AG04450 (cell line): ENCODE measurements at regions not wholly inside any gene's neighbourhood (a gene's known extent, or its start where the extent isn't known, plus 50 kb on each side); places are given as distances from the start of the nearest gene placed in this dataset.

Experiments
- CTCF ChIA-PET: fragments of 300-600, 350-600 bp; formaldehyde crosslinking; extraction: SDS; loops from one replicate; lab custom pipeline; 2022; ENCODE audit warnings: antibody characterized with exemption, inconsistent platforms; lab: Charles Lee
- POLR2A ChIA-PET: fragments of 350-600 bp; formaldehyde crosslinking; extraction: SDS; loops from one replicate; lab custom pipeline; 2021; ENCODE audit warnings: antibody characterized with exemption, inconsistent platforms; lab: Yijun Ruan, JAX
- DNase-seq: peaks from one replicate; pipeline ENCODE4 v3.0.0-alpha.2; 2011; ENCODE audit warnings: low read depth, low spot score
- H3K27ac ChIP-seq: one replicate; pipeline ENCODE4 v1.5.1; 2012; ENCODE audit warnings: low read depth, low read length, control low read depth
- H3K27me3 ChIP-seq: one replicate; pipeline ENCODE4 v1.6.0; 2012; ENCODE audit warnings: low read length; ENCODE audit not compliant: control insufficient read depth, insufficient read depth
- H3K4me3 ChIP-seq: 2 replicates; pipeline ENCODE4 v1.5.1; 2011; ENCODE audit warnings: mild to moderate bottlenecking, low read depth, low read length, control low read depth
- H3K9me3 ChIP-seq: 2 replicates; pipeline ENCODE4 v1.5.1; 2012; ENCODE audit warnings: low read length; ENCODE audit not compliant: control insufficient read depth, insufficient read depth
- TF ChIP-seq, protein P1 (sequence below): IDR thresholded peaks from 2 replicates; pipeline ENCODE4 v1.5.1; 2011; ENCODE audit warnings: low read depth, low read length, control low read depth, inconsistent platforms

DNA sequence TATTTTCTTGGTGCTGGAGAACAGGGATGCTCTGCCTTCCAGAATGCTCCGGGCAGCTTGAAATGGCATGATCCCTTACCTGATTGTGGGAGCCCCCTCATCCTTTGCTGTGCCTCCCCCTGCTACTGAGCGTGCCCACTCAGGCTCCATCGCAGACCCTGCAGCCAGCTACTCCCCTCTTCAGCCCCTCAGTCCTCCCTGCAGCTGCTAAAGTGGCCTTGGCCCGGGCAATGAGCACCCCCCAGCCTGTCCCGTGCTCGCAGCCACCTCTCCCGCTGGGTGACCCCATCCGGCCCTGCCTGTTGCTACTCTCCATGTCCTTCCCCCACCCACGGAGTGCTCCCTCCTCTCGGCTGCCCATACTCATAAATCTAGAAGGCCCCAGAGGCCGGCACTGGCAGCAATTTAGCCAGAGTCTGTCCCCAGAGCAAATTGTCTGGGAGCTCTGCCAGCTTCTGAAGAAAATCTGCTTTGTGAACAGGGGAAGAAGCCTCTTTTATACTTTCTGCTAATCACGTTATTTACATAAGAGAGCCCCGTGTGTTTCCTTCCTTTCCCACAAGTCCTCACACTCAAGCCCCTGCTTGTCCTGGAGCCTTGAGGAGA lies 143.7 kb upstream of the FRMD6 start:
- ChIA-PET POLR2A (no interaction called here), CTCF (interaction anchor here (0.6 to 1.0 kb wide), 4 partner anchors 13 to 225 kb away, joined by 3 to 4 read pairs (median 4); partner anchors contain the start of gene FRMD6)
- no peak overlapping the region for H3K27ac ChIP-seq
- no peaks in the 10 kb centered on the region for H3K9me3 ChIP-seq
- no peak for DNase-seq
- TF ChIP-seq, protein P1, sequence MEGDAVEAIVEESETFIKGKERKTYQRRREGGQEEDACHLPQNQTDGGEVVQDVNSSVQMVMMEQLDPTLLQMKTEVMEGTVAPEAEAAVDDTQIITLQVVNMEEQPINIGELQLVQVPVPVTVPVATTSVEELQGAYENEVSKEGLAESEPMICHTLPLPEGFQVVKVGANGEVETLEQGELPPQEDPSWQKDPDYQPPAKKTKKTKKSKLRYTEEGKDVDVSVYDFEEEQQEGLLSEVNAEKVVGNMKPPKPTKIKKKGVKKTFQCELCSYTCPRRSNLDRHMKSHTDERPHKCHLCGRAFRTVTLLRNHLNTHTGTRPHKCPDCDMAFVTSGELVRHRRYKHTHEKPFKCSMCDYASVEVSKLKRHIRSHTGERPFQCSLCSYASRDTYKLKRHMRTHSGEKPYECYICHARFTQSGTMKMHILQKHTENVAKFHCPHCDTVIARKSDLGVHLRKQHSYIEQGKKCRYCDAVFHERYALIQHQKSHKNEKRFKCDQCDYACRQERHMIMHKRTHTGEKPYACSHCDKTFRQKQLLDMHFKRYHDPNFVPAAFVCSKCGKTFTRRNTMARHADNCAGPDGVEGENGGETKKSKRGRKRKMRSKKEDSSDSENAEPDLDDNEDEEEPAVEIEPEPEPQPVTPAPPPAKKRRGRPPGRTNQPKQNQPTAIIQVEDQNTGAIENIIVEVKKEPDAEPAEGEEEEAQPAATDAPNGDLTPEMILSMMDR, result no peak
- no peak overlapping the region for H3K4me3 ChIP-seq
- H3K27me3 ChIP-seq, result no peaks in the 10 kb centered on the region

DNA sequence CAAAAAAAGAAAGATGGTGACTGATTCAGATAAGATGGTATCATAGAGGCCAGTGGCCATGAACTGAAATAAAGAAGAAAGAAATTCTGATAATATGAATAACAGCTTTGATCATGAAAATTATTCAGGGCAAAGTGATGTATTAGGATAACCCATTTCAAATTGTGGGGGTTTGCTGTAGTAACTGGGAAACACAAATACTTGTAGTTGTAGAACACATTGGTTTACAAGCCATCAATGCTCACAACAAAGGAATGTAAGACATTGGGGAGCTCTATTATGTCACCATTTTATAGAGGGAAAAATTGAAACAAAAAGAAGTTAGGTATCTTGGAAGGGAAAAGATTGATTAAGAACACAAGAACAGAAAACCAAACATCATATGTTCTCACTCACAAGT lies 140.4 kb upstream of the FRMD6 start:
- Histone ChIP-seq H3K9me3 (no peaks in the 10 kb centered on the region), H3K27ac (no peak overlapping the region), H3K4me3 (no peak overlapping the region), H3K27me3 (no peaks in the 10 kb centered on the region)
- no peak for DNase-seq
- POLR2A ChIA-PET, result no interaction called here
- CTCF ChIA-PET, result no interaction called here
- TF ChIP-seq, protein P1, result no peak

- CTCF ChIA-PET, result interaction anchor here (0.6 to 0.9 kb wide), 2 partner anchors 9 to 208 kb away, joined by 3 read pairs; no protein-coding TSS in a partner anchor
- Histone ChIP-seq H3K4me3 (no peak overlapping the region), H3K27ac (no peak overlapping the region), H3K27me3 (no peaks in the 10 kb centered on the region), H3K9me3 (no peaks in the 10 kb centered on the region)
- no peak for DNase-seq
- TF ChIP-seq, protein P1, result no peak
- POLR2A ChIA-PET, result no interaction called here
Observed at GRCh38 chr14:51512316-51512715, 139.4 kb upstream of the FRMD6 start.

DNA sequence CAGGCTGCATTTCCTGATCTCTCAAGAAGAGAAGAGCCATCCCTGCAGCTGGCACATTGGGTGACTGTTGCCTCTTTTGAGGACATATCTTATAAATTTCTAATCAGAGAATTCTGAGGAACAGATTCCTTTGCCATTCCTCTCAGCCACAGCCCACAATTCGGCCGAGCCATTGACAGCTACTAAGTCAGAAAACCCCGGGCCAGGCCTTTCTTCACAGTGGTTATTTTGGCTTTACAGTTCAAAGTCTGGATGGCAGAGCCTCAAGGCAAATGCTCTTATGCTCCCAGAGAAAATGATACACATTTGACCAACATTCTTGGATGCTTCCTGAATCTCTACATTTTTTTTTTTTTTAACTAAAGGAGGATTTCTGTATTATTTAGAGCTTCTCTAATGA lies 138.4 kb upstream of the FRMD6 start:
- Histone ChIP-seq H3K4me3 (no peak overlapping the region), H3K9me3 (no peaks in the 10 kb centered on the region), H3K27ac (no peak overlapping the region), H3K27me3 (no peaks in the 10 kb centered on the region)
- POLR2A ChIA-PET, result no interaction called here
- DNase-seq, result no peak
- TF ChIP-seq, protein P1, result no peak
- CTCF ChIA-PET, result no interaction called here

DNA sequence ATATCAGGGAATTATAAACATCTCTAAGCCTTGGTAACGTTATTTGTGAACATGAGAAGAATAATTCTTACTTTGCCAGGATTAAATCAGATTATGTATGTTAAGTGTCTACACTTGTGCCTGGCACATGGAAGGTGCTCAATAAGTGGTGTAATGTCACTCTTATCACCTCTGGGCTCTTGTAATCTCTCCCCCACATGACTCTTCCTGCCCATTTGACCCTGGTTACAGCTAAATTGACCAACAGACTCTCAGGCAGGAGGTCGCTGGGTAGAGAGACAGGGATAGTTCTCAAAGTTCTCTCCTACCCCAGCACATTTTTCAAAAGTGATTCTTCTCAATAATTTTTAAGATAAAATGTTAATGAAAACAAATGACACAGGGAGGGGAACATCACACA lies 137.8 kb upstream of the FRMD6 start:
- H3K27me3 ChIP-seq, result no peaks in the 10 kb centered on the region
- POLR2A ChIA-PET, result no interaction called here
- H3K27ac ChIP-seq, result no peak overlapping the region
- no peak for DNase-seq
- no peak overlapping the region for H3K4me3 ChIP-seq
- no peaks in the 10 kb centered on the region for H3K9me3 ChIP-seq
- TF ChIP-seq, protein P1, result no peak
- CTCF ChIA-PET, result no interaction called here
